ENCODE measurements at regions not wholly inside any gene's neighbourhood (a gene's known extent, or its start where the extent isn't known, plus 50 kb on each side); places are given as distances from the start of the nearest gene placed in this dataset.
"Not testable (repeated sequence)": the region's sequence is repeated elsewhere in the genome, so short reads cannot be mapped to it uniquely, and the experiment has no call there.

- DNase-seq (ENCODE audit: low read depth): no peak
Observed at GRCh38 chr2:196516564-196516963, 123.0 kb upstream of the CCDC150 start.

DNA sequence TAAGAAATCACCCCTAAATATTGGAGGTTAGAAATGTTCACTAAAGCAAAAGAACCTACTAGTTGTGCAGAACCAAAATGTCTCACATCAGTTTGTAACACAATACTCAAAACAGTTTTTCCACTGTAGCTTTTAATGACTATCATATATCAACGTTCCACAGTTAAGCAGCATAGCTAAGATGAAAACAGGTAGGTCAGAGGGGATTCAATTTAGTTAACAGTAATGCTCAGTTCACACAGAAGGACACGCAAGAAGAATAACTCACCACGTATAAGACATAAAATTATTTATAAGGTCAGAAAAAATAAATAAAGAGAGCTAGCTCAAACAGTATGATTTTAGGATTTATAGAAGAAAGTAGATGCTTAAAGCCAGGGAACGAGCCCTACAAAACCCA is 118.9 kb upstream of the CCDC150 start:
- no peak for DNase-seq (ENCODE audit: low read depth)

- DNase-seq (ENCODE audit: low read depth): not testable (repeated sequence)
Observed at GRCh38 chr2:196526981-196527725, 112.4 kb upstream of the CCDC150 start.

GRCh38 chr2:196528486-196529223 is 110.9 kb upstream of the CCDC150 start:
- DNase-seq (ENCODE audit: low read depth): no peak

GRCh38 chr2:196530910-196531309 is 108.6 kb upstream of the CCDC150 start:
- DNase-seq (ENCODE audit: low read depth): no peak

DNA sequence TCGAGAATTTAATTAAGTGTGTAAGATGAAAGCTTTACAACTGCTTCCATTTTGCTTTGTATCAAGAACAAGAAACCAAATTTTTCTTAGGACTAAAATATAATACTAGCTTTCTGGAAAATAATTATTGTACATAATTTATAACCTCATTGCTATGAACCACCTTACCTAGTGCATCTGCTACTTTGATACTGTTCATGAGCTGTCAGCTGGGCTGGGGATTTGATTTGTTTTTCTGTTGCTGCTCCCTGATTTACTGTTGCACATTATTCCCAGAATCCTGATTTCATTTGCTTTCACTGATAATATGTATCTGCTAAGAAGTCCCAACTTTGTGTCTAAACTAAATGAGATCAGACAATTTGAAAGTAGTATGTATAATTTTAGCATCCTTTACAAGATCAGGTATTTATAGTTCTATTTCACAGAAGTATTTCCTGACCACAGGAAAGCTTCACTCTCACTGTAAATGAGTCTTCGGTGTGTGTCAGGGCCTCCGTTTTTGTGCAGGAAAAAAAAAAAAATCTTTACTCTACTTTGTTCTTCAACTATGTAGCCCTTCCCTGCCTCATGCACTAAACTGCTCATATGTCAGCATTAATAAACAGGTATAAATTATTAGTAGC is 105.6 kb upstream of the CCDC150 start:
- DNase-seq (ENCODE audit: low read depth): no peak

GRCh38 chr2:196534495-196534894 is 105.0 kb upstream of the CCDC150 start:
- no peak for DNase-seq (ENCODE audit: low read depth)

- DNase-seq (ENCODE audit: low read depth): no peak
Observed at GRCh38 chr2:196535061-196535460, 104.5 kb upstream of the CCDC150 start.

GRCh38 chr2:196535742-196536141 is 103.8 kb upstream of the CCDC150 start:
- DNase-seq (ENCODE audit: low read depth): no peak

GRCh38 chr2:196537311-196537710 is 102.2 kb upstream of the CCDC150 start:
- DNase-seq (ENCODE audit: low read depth): no peak

DNA sequence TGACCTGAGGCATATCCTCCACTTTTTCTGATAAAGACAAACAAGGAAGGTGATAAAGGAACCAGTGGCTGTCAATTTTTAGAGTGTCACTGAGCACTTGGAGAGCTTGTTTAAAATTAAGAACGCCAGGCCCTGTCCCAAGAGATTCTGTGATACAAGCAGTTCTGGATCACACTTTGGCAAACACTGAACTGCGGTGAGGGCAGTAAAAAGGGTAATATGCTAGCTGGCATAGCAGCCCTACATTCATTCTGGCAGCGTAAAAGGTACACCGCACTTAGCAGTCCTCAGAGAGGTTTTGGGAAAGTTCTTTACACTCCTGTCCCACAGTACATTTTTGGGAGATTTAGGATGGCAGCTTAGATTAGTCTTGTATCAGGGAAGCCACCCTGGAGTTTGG is 101.3 kb upstream of the CCDC150 start:
- no peak for DNase-seq (ENCODE audit: low read depth)

DNA sequence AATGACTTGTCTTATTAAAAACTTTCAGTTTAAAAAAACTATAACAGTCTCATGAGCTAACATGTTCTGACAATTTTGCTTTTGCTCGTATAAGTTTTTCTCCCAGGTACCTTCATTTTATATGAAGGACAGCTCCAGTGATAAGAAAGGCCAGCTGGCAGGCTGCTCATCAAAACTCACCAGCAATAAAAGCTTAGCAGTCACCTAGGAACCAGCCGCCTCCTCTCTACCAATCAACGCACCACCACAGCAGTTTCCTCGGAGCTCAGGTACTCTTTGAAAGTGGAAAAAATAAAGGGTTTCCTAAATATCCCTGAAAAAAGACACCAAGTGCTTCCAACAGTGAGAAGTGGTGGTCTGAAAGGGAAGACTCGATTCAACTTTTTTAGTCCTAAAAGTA is 100.9 kb upstream of the CCDC150 start:
- DNase-seq (ENCODE audit: low read depth): no peak

DNA sequence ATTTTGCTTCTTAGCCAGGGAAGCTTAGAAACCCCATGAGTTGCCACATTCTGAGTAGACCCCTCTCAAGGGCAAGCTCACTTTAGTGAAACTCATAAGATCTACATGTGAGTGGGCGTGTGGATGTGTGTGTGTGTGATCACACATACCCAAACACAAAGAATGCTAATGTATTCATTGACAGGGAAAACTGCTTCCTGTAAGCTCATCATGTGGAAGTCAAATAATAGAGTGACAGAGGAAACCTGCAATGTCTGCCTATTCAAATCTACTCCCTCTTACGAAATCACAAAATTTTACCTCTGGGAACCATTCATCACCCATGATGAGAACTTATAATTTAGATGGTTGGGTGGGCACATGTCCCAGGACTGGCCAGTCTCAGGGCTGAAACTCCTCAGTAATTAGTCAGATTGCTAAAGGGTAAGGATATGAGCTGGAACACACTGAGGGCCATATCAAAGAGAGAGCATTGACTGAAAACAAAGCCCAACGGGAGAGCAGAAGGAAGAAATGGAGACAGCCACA is 94.5 kb upstream of the CCDC150 start:
- DNase-seq (ENCODE audit: low read depth): no peak

- no peak for DNase-seq (ENCODE audit: low read depth)
Observed at GRCh38 chr2:196546151-196546919, 93.2 kb upstream of the CCDC150 start.

- DNase-seq (ENCODE audit: low read depth): no peak
Observed at GRCh38 chr2:196549052-196549451, 90.5 kb upstream of the CCDC150 start.

DNA sequence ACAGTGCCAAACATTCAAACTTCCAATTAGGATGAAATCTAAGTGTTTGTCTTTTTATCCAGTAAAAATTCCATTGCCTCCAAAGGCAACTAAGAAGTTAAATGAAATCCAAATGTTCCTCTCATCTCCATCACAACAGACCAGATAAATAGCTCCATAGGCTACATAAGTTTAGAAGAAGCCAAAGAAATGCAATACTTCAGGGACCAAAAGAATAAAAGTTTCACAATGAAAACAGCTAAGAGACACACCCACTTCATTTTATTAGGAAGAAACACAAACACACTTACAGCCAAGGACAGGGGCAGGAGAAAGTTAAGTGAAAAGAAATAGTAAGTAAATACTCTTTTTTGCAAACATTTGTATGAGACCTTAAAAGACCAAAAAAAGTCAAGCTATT is 88.5 kb upstream of the CCDC150 start:
- no peak for DNase-seq (ENCODE audit: low read depth)

GRCh38 chr2:196555161-196555560 is 84.4 kb upstream of the CCDC150 start:
- no peak for DNase-seq (ENCODE audit: low read depth)

GRCh38 chr2:196555726-196556125 is 83.8 kb upstream of the CCDC150 start:
- DNase-seq (ENCODE audit: low read depth): no peak

- DNase-seq (ENCODE audit: low read depth): no peak
Observed at GRCh38 chr2:196558497-196558896, 81.0 kb upstream of the CCDC150 start.

- DNase-seq (ENCODE audit: low read depth): no peak
Observed at GRCh38 chr2:196563876-196564275, 75.6 kb upstream of the CCDC150 start.

DNA sequence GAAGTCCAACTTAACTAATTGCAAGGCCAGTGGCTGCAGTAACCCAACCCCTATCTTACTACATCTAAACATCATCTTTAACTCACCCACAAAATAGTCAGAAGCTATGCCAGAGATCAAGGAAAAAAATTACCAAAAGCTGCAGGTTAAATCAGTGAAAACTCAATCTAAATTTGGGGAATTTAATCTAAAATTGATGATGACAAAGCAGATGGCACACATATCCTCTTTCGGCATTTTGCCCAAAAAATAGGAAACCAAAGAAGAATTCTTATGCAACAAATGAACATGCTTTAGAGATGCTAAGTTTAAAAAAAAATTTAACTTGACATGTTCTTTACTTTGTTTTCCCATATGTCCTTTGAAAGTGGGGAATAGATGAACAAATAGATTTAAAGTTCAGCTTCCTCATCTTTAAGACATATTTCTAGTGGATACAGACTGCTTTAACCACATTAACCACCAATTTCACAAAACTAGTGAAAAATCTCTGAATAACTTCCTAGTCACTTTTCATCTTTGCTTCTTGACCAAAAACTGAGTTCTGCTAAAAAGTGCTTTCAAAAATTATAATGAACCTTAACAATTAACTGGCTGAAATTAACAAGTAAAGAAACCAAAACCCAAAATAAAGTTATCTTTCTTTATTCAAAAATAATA is 74.3 kb upstream of the CCDC150 start:
- no peak for DNase-seq (ENCODE audit: low read depth)
